Muscle of arm (tissue), 1 donor: ENCODE measurements at regions not wholly inside any gene's neighbourhood (a gene's known extent, or its start where the extent isn't known, plus 50 kb on each side); places are given as distances from the start of the nearest gene placed in this dataset.
"Not testable (repeated sequence)": the region's sequence is repeated elsewhere in the genome, so short reads cannot be mapped to it uniquely, and the experiment has no call there.

ENCODE experiments used
- DNase-seq: peaks from one replicate; pipeline ENCODE4 v3.0.0-alpha.2; 2013

GRCh38 chr13:87736849-87737385 is 65.7 kb downstream of the SLITRK5 start:
- DNase-seq = no peak

- DNase-seq = no peak
Measured at GRCh38 chr13:87754097-87754496, 82.9 kb downstream of the SLITRK5 start.

GRCh38 chr13:87769445-87769844 is 98.3 kb downstream of the SLITRK5 start:
- DNase-seq = no peak

GRCh38 chr13:87777387-87777786 is 106.2 kb downstream of the SLITRK5 start:
- no peak for DNase-seq

GRCh38 chr13:87778128-87778527 is 107.0 kb downstream of the SLITRK5 start:
- DNase-seq = no peak

- peak; percentile 8 for DNase-seq
Measured at GRCh38 chr13:87779426-87779825, 108.3 kb downstream of the SLITRK5 start.

GRCh38 chr13:87783366-87783765 is 112.2 kb downstream of the SLITRK5 start:
- DNase-seq = no peak

- no peak for DNase-seq
Measured at GRCh38 chr13:87788363-87788762, 117.2 kb downstream of the SLITRK5 start.

GRCh38 chr13:87792878-87793277 is 121.7 kb downstream of the SLITRK5 start:
- no peak for DNase-seq

GRCh38 chr13:87798536-87798935 is 127.4 kb downstream of the SLITRK5 start:
- no peak for DNase-seq

- DNase-seq = no peak
Measured at GRCh38 chr13:87810391-87810801, 139.2 kb downstream of the SLITRK5 start.

GRCh38 chr13:87810920-87811344 is 139.8 kb downstream of the SLITRK5 start:
- no peak for DNase-seq

- no peak for DNase-seq
Measured at GRCh38 chr13:87814403-87814802, 143.2 kb downstream of the SLITRK5 start.

- DNase-seq = no peak
Measured at GRCh38 chr13:87820241-87820640, 149.1 kb downstream of the SLITRK5 start.

- DNase-seq = no peak
Measured at GRCh38 chr13:87821512-87821911, 150.3 kb downstream of the SLITRK5 start.

- not testable (repeated sequence) for DNase-seq
Measured at GRCh38 chr13:87826301-87826700, 155.1 kb downstream of the SLITRK5 start.

GRCh38 chr13:87827479-87827878 is 156.3 kb downstream of the SLITRK5 start:
- DNase-seq = no peak

- DNase-seq = no peak
Measured at GRCh38 chr13:87837522-87837921, 166.4 kb downstream of the SLITRK5 start.

- DNase-seq = no peak
Measured at GRCh38 chr13:87837946-87838345, 166.8 kb downstream of the SLITRK5 start.

GRCh38 chr13:87851410-87851809 is 180.2 kb downstream of the SLITRK5 start:
- DNase-seq = no peak

GRCh38 chr13:87855553-87855952 is 184.4 kb downstream of the SLITRK5 start:
- DNase-seq = no peak

- DNase-seq = no peak
Measured at GRCh38 chr13:87859261-87859660, 188.1 kb downstream of the SLITRK5 start.

- DNase-seq = no peak
Measured at GRCh38 chr13:87867426-87867825, 196.3 kb downstream of the SLITRK5 start.

- DNase-seq = no peak
Measured at GRCh38 chr13:87868731-87869130, 197.6 kb downstream of the SLITRK5 start.

GRCh38 chr13:87872813-87873212 is 201.6 kb downstream of the SLITRK5 start:
- DNase-seq = no peak
